ENCODE measurements at regions not wholly inside any gene's neighbourhood (a gene's known extent, or its start where the extent isn't known, plus 50 kb on each side); places are given as distances from the start of the nearest gene placed in this dataset.

- TF ChIP-seq CTCF (IDR thresholded peaks at IDR 0.05) = no peak
- no peak for TF ChIP-seq EZH2 (IDR thresholded peaks at IDR 0.05; ENCODE audit: borderline replicate concordance, insufficient read depth, low read depth, low read length, poor library complexity, severe bottlenecking)
Observed at GRCh38 chr6:93581371-93581770, 162.0 kb upstream of the EPHA7 start.

Data from B cell (primary cell).